Caco-2 (cell line): ENCODE measurements at regions not wholly inside any gene's neighbourhood (a gene's known extent, or its start where the extent isn't known, plus 50 kb on each side); places are given as distances from the start of the nearest gene placed in this dataset.
"Not testable (repeated sequence)": the region's sequence is repeated elsewhere in the genome, so short reads cannot be mapped to it uniquely, and the experiment has no call there.

Experiments
- BruUV-seq: library from RNA; stranded (reverse); fragments of 400-500 nt; replicated peaks from 2 replicates; lab custom pipeline; 2021; lab: Mats Ljungman, UMichigan
- CTCF ChIA-PET: fragments of 300-600 bp; sonication (Branson Sonifier 250); formaldehyde crosslinking; loops from one replicate; lab custom pipeline; 2022; ENCODE audit warnings: antibody characterized with exemption; lab: Charles Lee
- POLR2A ChIA-PET: fragments of 300-600 bp; sonication (Branson Sonifier 250); formaldehyde crosslinking; loops from one replicate; lab custom pipeline; 2022; ENCODE audit warnings: antibody characterized with exemption; lab: Charles Lee
- DNase-seq, 2 experiments: peaks; one replicate each; pipeline versions ENCODE4 v3.0.0 to v3.0.0-alpha.2; 2020 to 2022
- H3K27me3 ChIP-seq: replicated peaks from 2 replicates; pipeline ENCODE4 v1.6.0; 2011; ENCODE audit warnings: low read length; ENCODE audit not compliant: control insufficient read depth, insufficient read depth
- H3K36me3 ChIP-seq: 2 replicates; pipeline ENCODE4 v1.5.1; 2011; ENCODE audit warnings: low read length; ENCODE audit not compliant: control insufficient read depth, insufficient read depth
- H3K4me1 ChIP-seq: fragments of 250-450 bp; sonication (Bioruptor Pico); 2 replicates; pipeline ENCODE4 v1.5.1; 2020; ENCODE audit warnings: mild to moderate bottlenecking
- H3K4me3 ChIP-seq: 2 replicates; pipeline ENCODE4 v1.5.1; 2011; ENCODE audit warnings: low read depth, mild to moderate bottlenecking, control low read depth, low read length
- H3K9me3 ChIP-seq: fragments of 250-450 bp; sonication (Bioruptor Pico); 2 replicates; pipeline ENCODE4 v1.5.1; 2020; ENCODE audit warnings: mild to moderate bottlenecking, moderate library complexity
- H3K27ac Mint-ChIP-seq: one replicate; pipeline ENCODE4 v1.8.0; 2022; ENCODE audit warnings: mixed read lengths; ENCODE audit not compliant: unreplicated experiment
- H3K27me3 Mint-ChIP-seq: one replicate; pipeline ENCODE4 v1.8.0; 2022; ENCODE audit warnings: mixed read lengths; ENCODE audit not compliant: insufficient read depth, unreplicated experiment
- H3K36me3 Mint-ChIP-seq: one replicate; pipeline ENCODE4 v1.8.0; 2022; ENCODE audit warnings: mild to moderate bottlenecking, mixed read lengths; ENCODE audit not compliant: insufficient read depth, unreplicated experiment
- H3K4me1 Mint-ChIP-seq: one replicate; pipeline ENCODE4 v1.8.0; 2022; ENCODE audit warnings: low read depth, mixed read lengths; ENCODE audit not compliant: unreplicated experiment
- H3K4me3 Mint-ChIP-seq: one replicate; pipeline ENCODE4 v1.8.0; 2022; ENCODE audit warnings: mild to moderate bottlenecking, moderate library complexity, mixed read lengths; ENCODE audit not compliant: unreplicated experiment
- H3K9me3 Mint-ChIP-seq: one replicate; pipeline ENCODE4 v1.8.0; 2022; ENCODE audit warnings: mixed read lengths; ENCODE audit not compliant: unreplicated experiment
- CTCF ChIP-seq, 2 experiments: fragments of 200-600 bp in 1 of 2; IDR thresholded peaks; 1 replicate in 1 of 2; 2 replicates in 1 of 2; pipeline versions ENCODE4 v1.5.1 to v1.8.0; 2011 to 2022; ENCODE audit warnings: antibody characterized with exemption in 1 of 2, control low read depth in 1 of 2, inconsistent platforms in 1 of 2, low read depth in 1 of 2, low read length in 1 of 2, mild to moderate bottlenecking in 1 of 2, moderate library complexity in 1 of 2; ENCODE audit not compliant: insufficient read depth in 1 of 2, severe bottlenecking in 1 of 2, unreplicated experiment in 1 of 2
- intact Hi-C: fragments of 100-400 bp; cut with micrococcal nuclease; formaldehyde crosslinking; loops from one replicate; pipeline ENCODE4 v1.10.0; 2022; ENCODE audit not compliant: unreplicated experiment

GRCh38 chr7:9391221-9391620, 957.8 kb downstream of the NXPH1 start:
- no peaks in the 10 kb centered on the region for H3K36me3 Mint-ChIP-seq
- H3K36me3 ChIP-seq, result no peaks in the 10 kb centered on the region
- ChIA-PET CTCF (no interaction called here), POLR2A (no interaction called here)
- BruUV-seq, result no TSS peak
- H3K9me3 Mint-ChIP-seq, result peaks cover 8% of the 10 kb centered on the region
- TF ChIP-seq CTCF (IDR thresholded peaks at IDR 0.05; ENCODE audit: insufficient read depth in 1 of 2, low read depth in 1 of 2, low read length in 1 of 2, severe bottlenecking in 1 of 2, unreplicated experiment in 1 of 2), result no peak
- intact Hi-C loops, result no loop called here
- H3K4me3 ChIP-seq, result no peak overlapping the region
- H3K27me3 ChIP-seq, result no peaks in the 10 kb centered on the region
- H3K4me1 Mint-ChIP-seq, result no peaks in the 10 kb centered on the region
- no peaks in the 10 kb centered on the region for H3K27me3 Mint-ChIP-seq
- no peak overlapping the region for H3K27ac Mint-ChIP-seq
- 0 out of 2 replicates have a peak, but pooled peaks cover 5% of the 10 kb centered on the region for H3K9me3 ChIP-seq
- DNase-seq, result no peak
- no peak overlapping the region for H3K4me3 Mint-ChIP-seq
- H3K4me1 ChIP-seq, result no peaks in the 10 kb centered on the region

- Mint-ChIP-seq H3K9me3 (peaks cover 8% of the 10 kb centered on the region), H3K36me3 (no peaks in the 10 kb centered on the region), H3K4me1 (no peaks in the 10 kb centered on the region), H3K27me3 (no peaks in the 10 kb centered on the region), H3K4me3 (no peak overlapping the region), H3K27ac (no peak overlapping the region)
- ChIA-PET POLR2A (no interaction called here), CTCF (no interaction called here)
- Histone ChIP-seq H3K36me3 (no peaks in the 10 kb centered on the region), H3K4me3 (no peak overlapping the region), H3K9me3 (0 out of 2 replicates have a peak, but pooled peaks cover under 1% of the 10 kb centered on the region), H3K4me1 (no peaks in the 10 kb centered on the region), H3K27me3 (no peaks in the 10 kb centered on the region)
- intact Hi-C loops, result no loop called here
- DNase-seq, result no peak
- BruUV-seq, result no TSS peak
- TF ChIP-seq CTCF (IDR thresholded peaks at IDR 0.05; ENCODE audit: insufficient read depth in 1 of 2, low read depth in 1 of 2, low read length in 1 of 2, severe bottlenecking in 1 of 2, unreplicated experiment in 1 of 2), result no peak
Measured at GRCh38 chr7:9391984-9392383, 958.6 kb downstream of the NXPH1 start.

GRCh38 chr7:9404386-9404785, 971.0 kb downstream of the NXPH1 start:
- H3K4me3 ChIP-seq, POLR2A ChIA-PET, H3K4me1 Mint-ChIP-seq, H3K27me3 Mint-ChIP-seq, intact Hi-C loops, H3K36me3 ChIP-seq, H3K27ac Mint-ChIP-seq, H3K9me3 ChIP-seq, DNase-seq, BruUV-seq, H3K9me3 Mint-ChIP-seq, CTCF ChIA-PET, H3K27me3 ChIP-seq, H3K36me3 Mint-ChIP-seq: not testable (repeated sequence)
- H3K4me3 Mint-ChIP-seq, result peak overlapping the region; percentile 50
- H3K4me1 ChIP-seq, result peaks cover 12% of the 10 kb centered on the region

- TF ChIP-seq CTCF (IDR thresholded peaks at IDR 0.05; ENCODE audit: insufficient read depth in 1 of 2, low read depth in 1 of 2, low read length in 1 of 2, severe bottlenecking in 1 of 2, unreplicated experiment in 1 of 2), result no peak
- intact Hi-C loops, result no loop called here
- no peaks in the 10 kb centered on the region for H3K27me3 ChIP-seq
- CTCF ChIA-PET, result no interaction called here
- POLR2A ChIA-PET, result no interaction called here
- Mint-ChIP-seq H3K27ac (no peak overlapping the region), H3K9me3 (no peaks in the 10 kb centered on the region), H3K36me3 (no peaks in the 10 kb centered on the region), H3K27me3 (no peaks in the 10 kb centered on the region), H3K4me3 (no peak overlapping the region), H3K4me1 (no peaks in the 10 kb centered on the region)
- no peak for DNase-seq
- BruUV-seq, result no TSS peak
- no peak overlapping the region for H3K4me3 ChIP-seq
- H3K9me3 ChIP-seq, result no peaks in the 10 kb centered on the region
- H3K36me3 ChIP-seq, result no peaks in the 10 kb centered on the region
- H3K4me1 ChIP-seq, result peaks cover 12% of the 10 kb centered on the region
Measured at GRCh38 chr7:9407816-9408215, 974.4 kb downstream of the NXPH1 start.
